Esophagus (tissue), 2 donors: ENCODE measurements at regions not wholly inside any gene's neighbourhood (a gene's known extent, or its start where the extent isn't known, plus 50 kb on each side); places are given as distances from the start of the nearest gene placed in this dataset.

Experiments used
- H3K27ac ChIP-seq, 2 donors: one replicate each; pipeline ENCODE4 v1.5.1; 2013; ENCODE audit warnings: low read depth in 2 of 2, mild to moderate bottlenecking in 2 of 2, inconsistent platforms in 1 of 2, low read length in 1 of 2, moderate library complexity in 1 of 2
- H3K27me3 ChIP-seq, 2 donors: one replicate each; pipeline ENCODE4 v1.6.1; 2013; ENCODE audit warnings: low read length in 2 of 2, control low read depth in 1 of 2, mild to moderate bottlenecking in 1 of 2; ENCODE audit not compliant: insufficient read depth in 2 of 2, control insufficient read depth in 1 of 2
- H3K36me3 ChIP-seq, 2 donors: one replicate each; pipeline ENCODE4 v1.6.1; 2013; ENCODE audit warnings: low read length in 1 of 2; ENCODE audit not compliant: control insufficient read depth in 2 of 2, insufficient read depth in 2 of 2
- H3K4me1 ChIP-seq, 2 donors: one replicate each; pipeline ENCODE4 v1.6.1; 2013; ENCODE audit warnings: low read length in 1 of 2; ENCODE audit not compliant: control insufficient read depth in 2 of 2, insufficient read depth in 2 of 2
- H3K4me3 ChIP-seq, 2 donors: one replicate each; pipeline ENCODE4 v1.5.1; 2013; ENCODE audit warnings: low read length in 2 of 2, mild to moderate bottlenecking in 2 of 2, low read depth in 1 of 2, moderate library complexity in 1 of 2
- H3K9me3 ChIP-seq, 2 donors: one replicate each; pipeline ENCODE4 v1.6.1; 2013; ENCODE audit warnings: mild to moderate bottlenecking in 2 of 2, low read depth in 1 of 2, low read length in 1 of 2, moderate library complexity in 1 of 2; ENCODE audit not compliant: control insufficient read depth in 2 of 2, insufficient read depth in 1 of 2
- WGBS, 2 donors: extraction: QIAGEN DNeasy Blood & Tissue Kit; methylation state at CpG; one replicate each; pipeline ENCODE4 v1.1.7; 2013; 5-methylcytosine and 5-hydroxymethylcytosine counted together
- donor health status: healthy with polysubstance abuse.
- donor health status: Bipolar disorder and iron deficiency.

DNA sequence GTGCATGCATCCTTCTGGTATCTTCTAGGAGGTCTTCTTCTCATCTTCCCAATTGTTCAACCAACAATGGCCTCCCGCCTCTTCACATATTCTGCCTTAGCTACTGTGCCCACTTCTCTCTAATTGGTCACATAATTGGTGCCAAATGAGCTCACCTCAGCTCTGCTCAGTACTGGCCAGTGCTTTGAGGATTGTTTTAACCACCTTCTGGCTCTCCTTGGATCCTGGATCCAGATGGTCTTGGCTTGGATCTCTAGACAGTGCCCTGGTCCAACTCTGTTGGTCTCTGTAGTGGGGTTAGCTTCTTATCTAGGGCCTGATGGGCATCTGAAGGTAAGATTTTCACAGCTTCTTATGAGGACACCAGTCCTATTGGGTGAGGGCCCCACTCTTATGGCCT, 820.8 kb downstream of the TYW1 start:
- no peaks in the 10 kb centered on the region for H3K27me3 ChIP-seq
- H3K9me3 ChIP-seq: peaks cover 0 to 3% of the 10 kb centered on the region in 2 donors
- WGBS, 2 donors: 90 to 91% methylated on average over 1 of the region's 1 CpG
- H3K36me3 ChIP-seq: no peaks in the 10 kb centered on the region
- H3K4me3 ChIP-seq: no peak overlapping the region
- no peaks in the 10 kb centered on the region for H3K4me1 ChIP-seq
- no peak overlapping the region for H3K27ac ChIP-seq

DNA sequence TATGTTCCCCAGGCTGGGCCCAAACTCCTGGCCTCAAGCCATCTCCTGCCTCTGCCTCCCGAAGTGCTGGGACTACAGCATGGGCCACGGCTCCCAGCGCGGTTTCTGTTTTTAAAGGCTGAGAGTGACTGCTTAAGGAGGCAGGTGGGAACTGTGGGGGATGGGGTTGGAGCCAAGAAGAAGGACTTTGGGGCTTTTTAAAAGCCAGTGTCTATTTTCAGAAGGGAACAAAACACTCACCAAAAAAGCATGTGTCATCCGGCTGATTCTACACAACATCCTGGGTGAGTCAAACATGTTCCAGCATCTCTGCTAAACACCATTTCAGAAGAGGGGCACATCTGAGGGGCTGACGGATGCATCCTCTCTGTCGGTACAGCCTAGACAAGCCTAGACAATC, 824.5 kb downstream of the TYW1 start:
- H3K4me1 ChIP-seq: no peaks in the 10 kb centered on the region
- H3K27ac ChIP-seq: no peak overlapping the region
- H3K4me3 ChIP-seq: no peak overlapping the region
- H3K9me3 ChIP-seq: peaks cover 0 to 3% of the 10 kb centered on the region in 2 donors
- H3K36me3 ChIP-seq: no peaks in the 10 kb centered on the region
- H3K27me3 ChIP-seq: no peaks in the 10 kb centered on the region
- WGBS, 2 donors: 52 to 67% methylated on average over 7 of the region's 7 CpGs

DNA sequence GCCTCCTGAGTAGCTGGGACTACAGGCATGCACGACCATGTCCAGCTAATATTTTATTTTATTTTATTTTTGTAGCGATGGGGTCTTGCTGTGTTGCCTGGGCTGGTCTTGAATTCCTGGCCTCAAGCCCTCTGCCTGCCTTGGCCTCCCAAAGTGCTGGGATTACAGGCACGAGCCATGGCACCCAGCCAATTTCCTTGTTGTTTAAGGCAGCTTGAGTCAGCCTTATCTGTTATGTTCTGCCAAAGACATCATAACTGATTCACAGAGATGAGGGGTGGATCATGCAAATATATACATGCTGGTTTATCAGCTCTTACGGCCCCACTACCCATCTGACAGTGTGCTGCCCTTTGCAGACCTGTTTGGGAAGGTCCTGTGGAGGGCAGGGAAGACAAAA, 826.7 kb downstream of the TYW1 start:
- no peak overlapping the region for H3K27ac ChIP-seq
- no peak overlapping the region for H3K4me3 ChIP-seq
- 35 to 38% methylated on average over 4 of the region's 4 CpGs for WGBS, 2 donors
- no peaks in the 10 kb centered on the region for H3K4me1 ChIP-seq
- H3K36me3 ChIP-seq: no peaks in the 10 kb centered on the region
- H3K27me3 ChIP-seq: no peaks in the 10 kb centered on the region
- H3K9me3 ChIP-seq: no peaks in the 10 kb centered on the region

DNA sequence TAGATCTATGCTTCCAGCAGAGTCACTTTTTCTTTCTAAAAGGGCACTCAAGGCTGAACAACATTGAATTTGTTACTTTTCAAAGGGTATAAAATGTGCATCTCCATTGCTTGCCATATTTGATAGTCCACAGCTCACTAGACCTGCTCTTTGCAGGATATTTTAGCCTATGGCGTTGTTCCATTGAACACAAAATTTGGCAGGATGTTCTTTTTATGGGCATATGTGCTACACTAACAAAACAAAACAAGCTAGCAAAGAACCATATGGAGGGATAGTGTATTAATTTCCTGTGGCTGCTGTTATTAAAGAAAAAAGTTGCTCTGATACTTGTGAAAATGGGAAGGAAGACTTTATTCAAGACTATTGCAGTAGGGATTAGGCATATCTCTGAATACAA, 828.7 kb downstream of the TYW1 start:
- no peaks in the 10 kb centered on the region for H3K36me3 ChIP-seq
- no peaks in the 10 kb centered on the region for H3K27me3 ChIP-seq

DNA sequence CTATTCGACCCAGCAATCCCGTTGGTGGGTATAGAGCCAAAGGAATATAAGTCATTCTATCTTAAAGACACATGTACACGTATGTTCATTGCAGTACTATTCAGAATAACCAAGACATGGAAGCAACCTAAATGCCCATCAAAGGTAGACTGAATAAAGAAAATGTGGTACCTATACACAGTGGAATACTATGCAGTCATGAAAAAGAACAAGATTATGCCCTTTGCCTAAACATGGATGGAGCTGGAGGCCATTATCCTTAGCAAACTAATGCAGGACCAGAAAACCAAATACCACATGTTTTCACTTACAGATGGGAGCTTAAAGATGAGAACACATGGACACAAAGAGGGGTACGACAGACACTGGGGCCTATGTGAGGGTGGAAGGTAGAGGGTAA, 845.3 kb downstream of the TYW1 start:
- no peak overlapping the region for H3K4me3 ChIP-seq

More for the DNA sequence above, 828.7 kb downstream of the TYW1 start:
- Histone ChIP-seq H3K9me3 (no peaks in the 10 kb centered on the region), H3K4me3 (no peak overlapping the region), H3K27ac (no peak overlapping the region), H3K4me1 (no peaks in the 10 kb centered on the region)
- WGBS, 2 donors: 78 to 89% methylated on average over 1 of the region's 1 CpG

DNA sequence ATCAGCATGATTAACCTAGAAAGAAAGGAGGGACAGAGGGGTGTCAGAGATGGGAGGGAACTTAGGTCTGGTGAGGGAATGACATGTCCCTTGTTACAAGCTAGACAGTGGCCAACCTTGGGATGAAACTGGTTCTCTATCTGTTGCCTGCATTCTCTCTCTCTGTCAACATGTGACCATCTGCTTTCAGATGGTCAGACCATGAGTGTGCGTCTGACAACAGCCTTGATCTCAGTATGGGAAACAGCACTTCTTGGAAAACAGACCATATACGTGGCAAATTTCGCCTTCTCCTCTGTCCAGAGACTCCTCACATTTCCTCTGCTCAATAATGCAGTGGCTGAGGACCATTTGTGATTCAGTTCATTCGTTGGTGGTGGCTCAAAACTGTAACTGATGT, 845.9 kb downstream of the TYW1 start:
- no peaks in the 10 kb centered on the region for H3K27me3 ChIP-seq
- no peaks in the 10 kb centered on the region for H3K9me3 ChIP-seq
- H3K4me3 ChIP-seq: no peak overlapping the region
- no peaks in the 10 kb centered on the region for H3K36me3 ChIP-seq
- H3K27ac ChIP-seq: no peak overlapping the region
- no peaks in the 10 kb centered on the region for H3K4me1 ChIP-seq
- WGBS, 2 donors: 62 to 64% methylated on average over 4 of the region's 4 CpGs

More for the DNA sequence above, 845.3 kb downstream of the TYW1 start:
- H3K4me1 ChIP-seq: no peaks in the 10 kb centered on the region
- H3K36me3 ChIP-seq: no peaks in the 10 kb centered on the region
- no peaks in the 10 kb centered on the region for H3K9me3 ChIP-seq
- no peaks in the 10 kb centered on the region for H3K27me3 ChIP-seq
- WGBS, 2 donors: 94% methylated on average over 4 of the region's 4 CpGs
- no peak overlapping the region for H3K27ac ChIP-seq

DNA sequence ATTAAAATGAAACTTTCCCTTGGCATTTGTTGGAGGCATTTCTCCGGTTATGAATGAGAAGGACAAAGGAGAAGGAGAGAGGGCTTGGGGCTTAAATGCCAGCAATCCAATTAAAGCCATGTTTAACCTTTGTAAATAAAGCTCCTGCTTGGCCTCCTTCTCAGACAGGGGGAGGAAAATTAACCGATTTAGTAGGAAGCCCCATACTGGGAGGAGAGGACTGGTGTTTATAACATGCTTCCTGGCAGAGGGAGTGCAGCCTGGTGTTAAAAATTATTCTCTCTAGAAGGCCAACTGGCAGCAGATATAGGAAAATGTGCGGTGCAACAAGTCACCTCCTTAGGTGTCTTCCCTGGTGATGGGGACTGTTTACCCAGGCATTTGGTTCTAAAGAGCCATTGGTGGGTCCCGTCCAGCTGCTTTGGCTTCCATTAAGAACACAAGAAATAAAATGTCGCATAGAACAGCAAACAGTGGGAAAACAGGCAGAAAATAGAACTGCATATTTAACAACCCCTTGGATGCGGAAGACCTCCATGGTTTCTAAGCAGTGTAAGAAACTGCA, 846.5 kb downstream of the TYW1 start:
- 50 to 58% methylated on average over 6 of the region's 6 CpGs for WGBS, 2 donors
- Histone ChIP-seq H3K4me3 (no peak overlapping the region), H3K36me3 (no peaks in the 10 kb centered on the region), H3K9me3 (no peaks in the 10 kb centered on the region), H3K4me1 (no peaks in the 10 kb centered on the region), H3K27ac (no peak overlapping the region), H3K27me3 (no peaks in the 10 kb centered on the region)

DNA sequence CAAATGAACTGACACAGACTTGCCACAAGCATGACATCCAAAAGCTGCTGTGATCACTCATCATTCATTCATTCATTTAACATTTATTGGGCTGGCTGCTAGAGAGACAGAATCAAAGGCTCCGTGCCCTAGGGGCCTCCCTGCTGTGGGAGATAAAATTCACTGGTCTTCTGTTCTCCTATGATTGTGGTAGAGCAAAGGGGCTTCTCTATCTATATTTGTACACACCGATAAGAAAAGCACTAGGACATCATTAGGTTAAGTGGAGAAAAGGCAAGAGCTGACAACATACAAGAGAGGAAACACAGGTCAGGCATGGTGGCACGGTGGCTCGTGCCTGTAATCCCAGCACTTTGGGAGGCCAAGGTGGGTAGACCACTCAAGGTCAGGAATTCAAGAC, 847.0 kb downstream of the TYW1 start:
- WGBS, 2 donors: 49 to 75% methylated on average over 4 of the region's 4 CpGs
- H3K36me3 ChIP-seq: no peaks in the 10 kb centered on the region
- H3K9me3 ChIP-seq: no peaks in the 10 kb centered on the region
- no peaks in the 10 kb centered on the region for H3K4me1 ChIP-seq
- H3K4me3 ChIP-seq: no peak overlapping the region
- H3K27ac ChIP-seq: no peak overlapping the region
- no peaks in the 10 kb centered on the region for H3K27me3 ChIP-seq

DNA sequence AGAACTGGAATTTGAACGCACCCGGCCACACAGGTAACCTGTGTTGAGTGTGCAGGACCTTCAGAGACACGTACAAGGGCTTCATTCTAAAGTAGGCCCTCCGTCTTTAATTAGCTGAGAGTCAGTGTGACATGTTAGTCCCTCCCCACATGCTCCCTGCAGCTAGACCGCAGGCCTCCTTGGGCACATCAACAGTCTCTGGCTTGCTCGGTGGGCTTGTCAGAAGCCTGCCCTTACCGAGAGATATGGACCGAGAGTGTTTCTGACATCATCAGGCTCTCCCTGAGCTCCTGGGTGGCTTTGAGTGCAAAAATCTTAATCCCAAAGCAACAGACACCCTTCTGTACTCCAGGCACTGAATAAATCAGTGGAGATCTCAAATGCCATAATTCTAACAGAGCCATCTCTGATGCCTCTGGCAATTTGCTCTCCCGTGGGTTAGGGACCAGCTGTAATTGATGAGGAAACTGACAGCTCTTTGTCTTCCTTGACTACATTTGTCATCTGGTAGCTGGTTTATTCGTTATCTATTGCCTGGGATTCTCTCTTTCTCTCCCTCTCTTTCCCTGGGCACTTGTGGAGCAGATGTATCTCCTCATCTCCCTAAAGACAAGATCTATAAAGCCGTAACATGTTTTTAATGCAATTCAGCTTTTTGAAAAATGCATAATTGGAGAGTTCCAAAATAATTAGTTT, 850.6 kb downstream of the TYW1 start:
- Histone ChIP-seq H3K9me3 (no peaks in the 10 kb centered on the region), H3K4me3 (no peak overlapping the region), H3K27ac (no peak overlapping the region), H3K36me3 (no peaks in the 10 kb centered on the region), H3K4me1 (no peaks in the 10 kb centered on the region), H3K27me3 (no peaks in the 10 kb centered on the region)
- 69 to 71% methylated on average over 11 of the region's 11 CpGs for WGBS, 2 donors
